HG03135 (cell line): ENCODE measurements at regions not wholly inside any gene's neighbourhood (a gene's known extent, or its start where the extent isn't known, plus 50 kb on each side); places are given as distances from the start of the nearest gene placed in this dataset.

ENCODE experiments used
- ATAC-seq: cut with Tn5 transposase; IDR thresholded peaks from one replicate; pipeline ENCODE4 v1.9.1; 2021; ENCODE audit warnings: mild to moderate bottlenecking, moderate library complexity; ENCODE audit not compliant: unreplicated experiment

GRCh38 chr11:19441752-19442553 is 201.2 kb upstream of the E2F8 start:
- peak; percentile 91 for ATAC-seq

GRCh38 chr11:19441288-19441687 is 200.5 kb upstream of the E2F8 start:
- ATAC-seq = no peak

GRCh38 chr11:19437760-19438159 is 197.0 kb upstream of the E2F8 start:
- ATAC-seq = no peak

GRCh38 chr11:19436932-19437331 is 196.2 kb upstream of the E2F8 start:
- peak; percentile 38 for ATAC-seq

GRCh38 chr11:19435306-19435989 is 194.7 kb upstream of the E2F8 start:
- ATAC-seq = no peak

GRCh38 chr11:19433791-19434190 is 193.0 kb upstream of the E2F8 start:
- no peak for ATAC-seq

GRCh38 chr11:19433367-19433766 is 192.6 kb upstream of the E2F8 start:
- ATAC-seq = peak; percentile 63

GRCh38 chr11:19432370-19433061 is 191.8 kb upstream of the E2F8 start:
- ATAC-seq = peak; percentile 68

GRCh38 chr11:19430754-19431398 is 190.1 kb upstream of the E2F8 start:
- no peak for ATAC-seq

- no peak for ATAC-seq
Observed at GRCh38 chr11:19430346-19430745, 189.6 kb upstream of the E2F8 start.

- no peak for ATAC-seq
Observed at GRCh38 chr11:19429108-19429760, 188.5 kb upstream of the E2F8 start.

GRCh38 chr11:19428206-19429002 is 187.7 kb upstream of the E2F8 start:
- no peak for ATAC-seq

- ATAC-seq = no peak
Observed at GRCh38 chr11:19426756-19427403, 186.1 kb upstream of the E2F8 start.

GRCh38 chr11:19426011-19426755 is 185.4 kb upstream of the E2F8 start:
- no peak for ATAC-seq

- no peak for ATAC-seq
Observed at GRCh38 chr11:19422276-19422675, 181.5 kb upstream of the E2F8 start.

GRCh38 chr11:19420868-19421533 is 180.3 kb upstream of the E2F8 start:
- no peak for ATAC-seq

GRCh38 chr11:19419808-19420207 is 179.1 kb upstream of the E2F8 start:
- no peak for ATAC-seq
